NCI-H1930 (cell line): ENCODE measurements at regions not wholly inside any gene's neighbourhood (a gene's known extent, or its start where the extent isn't known, plus 50 kb on each side); places are given as distances from the start of the nearest gene placed in this dataset.
"Not testable (repeated sequence)": the region's sequence is repeated elsewhere in the genome, so short reads cannot be mapped to it uniquely, and the experiment has no call there.

Experiments used
- DNase-seq, 2 experiments: peaks; one replicate each; lab custom pipeline; 2025; lab: John Stamatoyannopoulos, UW

- DNase-seq = no peak
Observed at GRCh38 chr2:133884739-133885381, 316.6 kb upstream of the NCKAP5 start.

GRCh38 chr2:133885847-133886246 is 317.6 kb upstream of the NCKAP5 start:
- no peak for DNase-seq

GRCh38 chr2:133886735-133887675 is 318.7 kb upstream of the NCKAP5 start:
- peak; percentile 57 to 74 for DNase-seq

DNA sequence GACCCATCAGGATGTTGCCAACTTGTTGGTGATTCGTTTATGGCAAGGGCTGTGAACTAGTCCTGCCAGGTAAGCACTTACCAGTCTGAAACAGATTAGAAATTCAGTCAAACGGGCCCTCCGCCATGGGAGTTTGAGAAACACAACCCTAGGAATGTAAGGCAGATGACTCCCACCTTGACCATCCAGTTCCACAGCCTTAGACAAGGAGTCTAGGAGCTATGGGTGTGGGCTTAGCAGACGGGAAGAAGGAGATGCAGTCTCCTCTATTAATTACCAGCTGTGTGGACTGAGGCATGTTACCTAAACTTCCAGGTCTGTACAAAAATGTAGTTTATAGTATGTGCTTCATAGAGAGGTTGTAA is 319.4 kb upstream of the NCKAP5 start:
- no peak for DNase-seq

GRCh38 chr2:133888107-133888506 is 319.8 kb upstream of the NCKAP5 start:
- no peak for DNase-seq

DNA sequence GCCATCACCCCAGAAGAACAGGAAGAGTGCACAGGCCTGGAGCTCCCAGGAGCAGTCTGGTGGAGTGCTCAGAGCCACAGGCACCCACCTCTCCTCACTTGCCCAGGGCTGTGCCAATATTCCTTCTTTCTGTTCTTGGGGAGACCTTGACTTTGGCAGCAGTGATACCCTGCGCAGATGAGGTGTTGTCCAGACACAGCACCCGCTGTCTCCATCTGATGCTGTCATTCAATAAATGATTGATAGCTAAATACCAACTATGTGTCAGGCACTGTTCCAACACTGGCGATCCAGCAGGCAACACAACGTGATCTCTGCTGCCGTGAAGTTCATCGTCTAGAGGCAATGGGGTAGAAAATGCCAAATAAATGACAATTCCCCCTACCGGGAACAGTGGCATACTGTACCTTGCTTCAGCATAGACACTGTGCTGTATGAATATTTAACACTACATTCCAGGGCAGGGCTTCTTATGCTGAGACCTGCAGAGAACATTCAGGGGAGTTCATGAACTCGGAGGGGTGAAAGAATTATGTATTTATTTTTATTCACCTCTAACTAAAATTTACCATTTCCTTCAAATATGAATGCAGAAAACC is 320.5 kb upstream of the NCKAP5 start:
- DNase-seq = no peak

GRCh38 chr2:133892352-133892913 is 324.2 kb upstream of the NCKAP5 start:
- DNase-seq = no peak

GRCh38 chr2:133894429-133894828 is 326.2 kb upstream of the NCKAP5 start:
- no peak for DNase-seq

- DNase-seq = not testable (repeated sequence)
Observed at GRCh38 chr2:133897838-133898237, 329.6 kb upstream of the NCKAP5 start.

GRCh38 chr2:133900909-133901308 is 332.6 kb upstream of the NCKAP5 start:
- DNase-seq = no peak

- no peak for DNase-seq
Observed at GRCh38 chr2:133906396-133906795, 338.1 kb upstream of the NCKAP5 start.

- no peak for DNase-seq
Observed at GRCh38 chr2:133906926-133907325, 338.7 kb upstream of the NCKAP5 start.

- no peak for DNase-seq
Observed at GRCh38 chr2:133908171-133908570, 339.9 kb upstream of the NCKAP5 start.

DNA sequence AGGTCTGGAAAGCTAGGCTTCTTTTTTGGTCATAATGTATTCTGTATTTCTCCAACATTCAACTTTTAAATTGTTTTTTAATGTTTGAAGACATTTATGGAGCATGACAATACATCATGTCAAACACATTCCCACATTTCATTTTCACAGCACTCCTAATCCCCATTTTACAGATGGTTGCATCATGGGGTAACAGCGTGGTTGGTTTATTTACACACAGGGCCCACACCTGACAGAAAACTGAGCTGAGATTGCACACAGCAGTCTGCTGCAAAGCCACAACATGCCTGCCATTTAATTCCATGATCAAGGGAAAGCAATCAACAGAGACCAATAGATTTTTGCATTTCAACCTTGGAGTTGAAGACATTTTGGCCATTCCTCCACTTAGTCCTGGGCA is 335.7 kb upstream of the MGAT5 start:
- peak in 1 of 2 experiments; percentile 27 for DNase-seq

DNA sequence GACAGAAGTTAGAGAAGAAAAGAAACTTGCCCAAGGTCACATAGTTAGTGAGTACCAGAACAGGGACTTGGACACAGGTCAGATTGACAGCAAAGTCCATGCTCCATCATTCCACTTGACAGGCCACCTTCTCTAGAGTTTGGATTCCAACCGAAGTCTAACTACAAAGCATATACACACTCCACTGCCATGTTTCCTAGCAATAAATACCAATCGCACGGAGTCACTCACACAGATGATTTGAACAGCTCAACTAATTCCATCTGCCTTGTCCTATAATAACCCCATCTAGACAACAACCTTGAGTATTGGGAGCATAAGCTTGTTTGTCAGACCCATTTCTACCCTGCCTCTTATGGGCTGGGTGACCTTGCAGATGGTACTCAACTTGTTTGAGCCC is 334.6 kb upstream of the MGAT5 start:
- DNase-seq = no peak

DNA sequence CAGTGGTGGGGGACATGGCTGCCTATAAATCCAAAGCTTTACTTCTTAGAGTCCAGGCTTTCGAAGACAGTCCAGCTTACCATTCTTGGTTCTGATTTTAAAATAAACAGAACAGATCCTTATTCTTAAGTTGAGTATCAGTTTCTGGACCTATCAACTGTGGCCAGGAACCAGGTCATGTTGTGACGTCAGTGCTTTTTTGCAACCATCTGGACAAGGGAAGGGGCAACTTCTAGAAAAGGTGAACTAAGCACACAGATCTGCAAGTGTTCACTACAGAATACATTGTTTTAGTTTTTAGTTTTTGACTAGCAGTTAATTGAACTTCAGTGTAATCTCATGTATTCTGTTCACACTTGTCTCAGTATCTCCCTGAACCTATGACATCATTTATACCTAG is 326.0 kb upstream of the MGAT5 start:
- no peak for DNase-seq

- DNase-seq = no peak
Observed at GRCh38 chr2:133936096-133936495, 317.8 kb upstream of the MGAT5 start.

DNA sequence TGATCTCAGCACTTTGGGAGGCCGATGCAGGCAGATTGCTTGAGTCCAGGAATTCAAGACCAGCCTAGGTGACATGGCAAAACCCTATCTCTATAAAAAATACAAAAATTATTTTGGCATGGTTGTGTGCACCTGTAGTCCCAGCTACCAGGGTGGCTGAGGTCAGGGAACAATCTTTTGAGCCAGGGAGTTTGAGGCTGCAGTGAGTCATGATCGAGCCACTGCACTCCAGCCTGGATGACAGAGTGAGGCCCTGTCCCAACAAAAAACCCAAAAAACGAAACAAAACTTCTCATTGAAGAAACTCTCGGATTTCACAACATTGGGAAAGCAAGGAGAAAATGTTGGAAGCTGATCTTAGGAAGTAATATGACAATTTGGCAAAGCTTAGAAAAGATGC is 317.3 kb upstream of the MGAT5 start:
- DNase-seq = no peak

- DNase-seq = no peak
Observed at GRCh38 chr2:133937669-133938068, 316.2 kb upstream of the MGAT5 start.

- DNase-seq = no peak
Observed at GRCh38 chr2:133940134-133940533, 313.7 kb upstream of the MGAT5 start.

DNA sequence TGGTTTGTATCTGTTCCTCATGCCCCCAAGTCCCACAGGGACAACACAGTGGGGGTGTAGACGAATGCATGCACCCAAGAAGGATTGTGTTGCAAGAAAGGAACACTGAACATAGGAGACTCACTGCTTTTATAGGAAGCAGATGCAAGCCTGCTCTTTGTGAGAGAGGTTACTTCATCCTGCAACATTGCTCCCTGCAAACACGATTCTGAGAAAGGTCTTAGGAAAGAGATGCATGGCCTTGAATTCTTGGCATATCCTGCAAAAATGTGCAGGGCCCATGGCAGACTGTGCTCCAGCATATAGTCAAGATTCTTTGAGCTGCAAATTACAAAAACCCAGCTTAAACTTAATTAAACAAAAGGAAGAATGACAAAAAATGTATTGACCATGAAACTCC is 312.2 kb upstream of the MGAT5 start:
- no peak for DNase-seq

DNA sequence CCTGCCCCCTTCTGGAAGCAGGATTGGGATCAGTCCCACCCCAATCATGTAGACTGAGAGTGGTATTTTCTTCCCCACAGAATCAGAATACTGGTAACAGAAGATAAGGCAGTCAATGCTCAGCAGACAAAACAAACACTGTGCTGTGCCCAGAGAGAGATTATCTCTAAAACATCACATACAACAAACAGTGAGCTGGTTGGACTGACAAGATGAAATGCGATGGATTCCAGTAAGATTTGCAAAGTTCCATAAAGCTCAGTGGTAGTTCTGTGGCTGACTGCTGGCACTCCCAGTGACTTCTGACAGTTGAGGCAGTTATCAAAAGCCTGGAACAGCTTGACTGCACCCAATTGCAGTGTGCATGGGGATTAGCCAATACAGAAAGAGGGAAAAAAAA is 311.5 kb upstream of the MGAT5 start:
- no peak for DNase-seq

DNA sequence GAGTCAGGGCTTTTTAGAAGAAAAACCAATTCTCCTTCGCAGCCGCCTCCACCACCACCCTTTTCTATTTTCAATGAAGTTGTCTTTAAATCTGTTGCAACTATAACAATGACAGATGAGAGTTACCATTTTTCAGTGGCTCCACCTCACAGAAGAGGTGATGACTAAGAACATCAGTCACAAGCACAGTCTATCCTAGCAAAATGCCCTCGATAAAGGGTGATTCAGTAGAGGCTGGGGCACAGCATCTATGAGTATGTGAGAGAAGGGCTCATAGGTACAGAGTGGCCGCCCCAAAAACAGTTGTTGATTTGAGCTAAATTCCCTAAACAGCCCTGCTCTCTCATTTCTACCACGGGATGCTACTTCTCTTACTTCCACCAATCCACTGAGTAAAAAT is 310.8 kb upstream of the MGAT5 start:
- no peak for DNase-seq
